Fibroblast of mammary gland (primary cell): ENCODE measurements at regions not wholly inside any gene's neighbourhood (a gene's known extent, or its start where the extent isn't known, plus 50 kb on each side); places are given as distances from the start of the nearest gene placed in this dataset.

ENCODE experiments used
- DNase-seq: peaks from one replicate; pipeline ENCODE4 v3.0.0-alpha.2; 2010; ENCODE audit warnings: low read depth
- H3K4me3 ChIP-seq: 2 replicates; pipeline ENCODE4 v1.5.1; 2011; ENCODE audit warnings: low read depth, mild to moderate bottlenecking, low read length, moderate library complexity; ENCODE audit not compliant: control insufficient read depth
- CTCF ChIP-seq: conservative IDR thresholded peaks from 2 replicates; pipeline ENCODE4 v1.5.1; 2011; ENCODE audit warnings: low read depth, low read length, inconsistent platforms; ENCODE audit not compliant: control insufficient read depth, insufficient read depth

GRCh38 chr22:47435204-47435487 lies 672.7 kb downstream of the TBC1D22A start:
- H3K4me3 ChIP-seq: no peak overlapping the region
- no peak for TF ChIP-seq CTCF
- no peak for DNase-seq

- TF ChIP-seq CTCF: no peak
- DNase-seq: no peak
- H3K4me3 ChIP-seq: no peak overlapping the region
Measured at GRCh38 chr22:47434336-47435203, 672.1 kb downstream of the TBC1D22A start.

GRCh38 chr22:47433627-47434026 lies 671.2 kb downstream of the TBC1D22A start:
- no peak for TF ChIP-seq CTCF
- no peak overlapping the region for H3K4me3 ChIP-seq
- no peak for DNase-seq

- no peak for DNase-seq
- no peak overlapping the region for H3K4me3 ChIP-seq
- no peak for TF ChIP-seq CTCF
Measured at GRCh38 chr22:47432683-47433082, 670.2 kb downstream of the TBC1D22A start.

GRCh38 chr22:47423861-47424820 lies 661.7 kb downstream of the TBC1D22A start:
- TF ChIP-seq CTCF: no peak
- H3K4me3 ChIP-seq: no peak overlapping the region
- no peak for DNase-seq

- no peak overlapping the region for H3K4me3 ChIP-seq
- TF ChIP-seq CTCF: no peak
- DNase-seq: no peak
Measured at GRCh38 chr22:47423266-47423665, 660.8 kb downstream of the TBC1D22A start.
